SH-SY5Y (cell line): ENCODE measurements at regions not wholly inside any gene's neighbourhood (a gene's known extent, or its start where the extent isn't known, plus 50 kb on each side); places are given as distances from the start of the nearest gene placed in this dataset.

Experiments
- GATA2 ChIP-seq: IDR thresholded peaks from 2 replicates; pipeline ENCODE4 v1.6.1; 2011; ENCODE audit warnings: mild to moderate bottlenecking, low read depth, low read length
- GATA3 ChIP-seq: IDR thresholded peaks from 2 replicates; pipeline ENCODE4 v1.6.1; 2011; ENCODE audit warnings: low read depth, mild to moderate bottlenecking, low read length, moderate library complexity

DNA sequence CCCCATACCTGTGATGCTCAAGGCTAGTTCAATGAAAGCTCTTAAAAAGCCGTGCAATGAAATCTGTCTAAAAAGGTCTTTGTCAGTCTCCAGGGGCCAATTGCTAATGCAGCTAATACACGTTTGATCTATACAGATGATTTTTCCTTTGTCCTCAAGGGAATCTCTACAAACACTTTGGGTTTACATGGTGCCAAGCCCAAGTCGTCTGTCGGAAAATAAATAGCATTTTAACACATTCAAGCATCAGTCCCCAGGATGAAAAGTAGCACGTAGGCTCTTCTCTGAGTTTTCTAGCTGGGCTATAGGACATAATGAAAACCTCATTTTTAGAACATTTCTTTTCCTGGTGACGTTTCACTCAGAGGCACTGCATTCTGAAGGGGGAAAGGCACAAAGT, 477.4 kb upstream of the WWC1 start:
- TF ChIP-seq GATA2, result no peak
- no peak for TF ChIP-seq GATA3
